ENCODE measurements at regions not wholly inside any gene's neighbourhood (a gene's known extent, or its start where the extent isn't known, plus 50 kb on each side); places are given as distances from the start of the nearest gene placed in this dataset.

DNA sequence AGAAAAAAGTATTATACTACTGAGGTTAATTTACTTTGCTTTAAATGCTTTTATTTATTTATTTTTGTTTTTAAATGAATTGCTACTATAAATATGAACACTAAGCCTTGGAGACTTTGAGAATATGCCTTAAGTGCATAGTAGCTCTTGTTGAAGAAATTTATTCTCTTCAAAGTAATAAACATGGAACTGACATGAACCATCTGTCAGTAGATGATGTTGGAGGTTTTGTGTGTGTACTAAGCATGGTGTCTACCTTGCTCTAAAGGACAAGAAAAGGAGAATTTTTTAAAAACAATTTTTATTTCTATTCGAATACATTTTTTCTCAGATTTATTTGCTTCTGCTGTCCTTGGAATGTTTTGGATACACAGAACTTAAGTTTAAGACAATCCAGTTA, 81.1 kb upstream of the PDZRN3 start (continued):
- TF ChIP-seq, protein P1, sequence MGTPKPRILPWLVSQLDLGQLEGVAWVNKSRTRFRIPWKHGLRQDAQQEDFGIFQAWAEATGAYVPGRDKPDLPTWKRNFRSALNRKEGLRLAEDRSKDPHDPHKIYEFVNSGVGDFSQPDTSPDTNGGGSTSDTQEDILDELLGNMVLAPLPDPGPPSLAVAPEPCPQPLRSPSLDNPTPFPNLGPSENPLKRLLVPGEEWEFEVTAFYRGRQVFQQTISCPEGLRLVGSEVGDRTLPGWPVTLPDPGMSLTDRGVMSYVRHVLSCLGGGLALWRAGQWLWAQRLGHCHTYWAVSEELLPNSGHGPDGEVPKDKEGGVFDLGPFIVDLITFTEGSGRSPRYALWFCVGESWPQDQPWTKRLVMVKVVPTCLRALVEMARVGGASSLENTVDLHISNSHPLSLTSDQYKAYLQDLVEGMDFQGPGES (IDR thresholded peaks at IDR 0.05) = no peak

DNA sequence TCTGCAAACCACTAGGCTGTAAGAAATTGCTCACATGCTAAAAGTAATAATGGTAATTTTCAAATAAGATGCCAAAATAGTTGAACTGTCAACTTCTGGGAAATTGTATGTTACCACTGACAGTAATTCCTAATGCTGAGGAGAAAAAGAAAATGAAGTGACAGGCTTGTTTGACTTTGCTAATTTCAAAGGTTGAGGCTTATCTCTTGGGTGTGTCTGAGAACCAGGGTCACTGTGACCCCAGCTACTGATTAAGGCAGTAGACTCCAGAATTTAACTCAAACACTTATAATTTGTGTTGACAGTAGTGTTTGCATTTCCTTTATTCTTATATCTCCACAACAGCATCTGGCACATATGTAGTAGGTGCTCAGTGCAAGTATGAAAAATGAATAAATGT, 74.6 kb upstream of the PDZRN3 start:
- no peak for FAIRE-seq

More for the DNA sequence above, 74.6 kb upstream of the PDZRN3 start:
- in situ Hi-C loops (cut with MboI) (no loop called here), intact Hi-C loops (cut with micrococcal nuclease; ENCODE audit: unreplicated experiment) (no loop called here)
- ChIA-PET RAD21 (ENCODE audit: unreplicated experiment) (no interaction called here), SMC1A (ENCODE audit: uncharacterized antibody, unreplicated experiment) (interaction anchor here (0.6 kb wide), 1 partner anchor 8 kb away, joined by 3 read pairs; no protein-coding TSS in a partner anchor), POLR2A (no interaction called here), CTCF (no interaction called here)
- H3K4me1 ChIP-seq (ENCODE audit: control insufficient read depth, insufficient read depth, low read length) = no peaks in the 10 kb centered on the region
- no peak overlapping the region for H3K27ac ChIP-seq (ENCODE audit: control insufficient read depth, insufficient read depth)
- H4K20me1 ChIP-seq (ENCODE audit: control insufficient read depth, insufficient read depth) = no peaks in the 10 kb centered on the region
- no peaks in the 10 kb centered on the region for H3K36me3 ChIP-seq (ENCODE audit: control insufficient read depth in 2 of 2, insufficient read depth in 2 of 2, low read length in 1 of 2)
- DNase-seq (ENCODE audit: low read depth, low spot score) (no peak), ATAC-seq (no peak)
- no peaks in the 10 kb centered on the region; a peak in 1 of 4 replicates for H3K27me3 ChIP-seq (replicated peaks in 1 of 2; ENCODE audit: control insufficient read depth in 2 of 2, insufficient read depth in 2 of 2, low read length in 1 of 2)
- H3K9ac ChIP-seq (ENCODE audit: control insufficient read depth, insufficient read depth, low read length) = no peak overlapping the region
- no peak overlapping the region for H3K4me2 ChIP-seq (ENCODE audit: control insufficient read depth, insufficient read depth)
- no peaks in the 10 kb centered on the region for H3K79me2 ChIP-seq (ENCODE audit: control insufficient read depth, insufficient read depth, low read length)
- no peak overlapping the region for H2AFZ ChIP-seq (ENCODE audit: control insufficient read depth, low read depth, low read length)
- H3K9me3 ChIP-seq (replicated peaks; ENCODE audit: control insufficient read depth, insufficient read depth, low read length) = no peaks in the 10 kb centered on the region
- TF ChIP-seq SKIL (IDR thresholded peaks at IDR 0.05; ENCODE audit: low read depth, poor library complexity, severe bottlenecking) = no peak
- TF ChIP-seq ZNF217 (IDR thresholded peaks at IDR 0.05) = no peak
- BruUV-seq (replicated peaks) = no TSS peak
- no peak overlapping the region for H3K4me3 ChIP-seq

All from GM12878 (cell line).